ENCODE measurements at regions not wholly inside any gene's neighbourhood (a gene's known extent, or its start where the extent isn't known, plus 50 kb on each side); places are given as distances from the start of the nearest gene placed in this dataset.

DNA sequence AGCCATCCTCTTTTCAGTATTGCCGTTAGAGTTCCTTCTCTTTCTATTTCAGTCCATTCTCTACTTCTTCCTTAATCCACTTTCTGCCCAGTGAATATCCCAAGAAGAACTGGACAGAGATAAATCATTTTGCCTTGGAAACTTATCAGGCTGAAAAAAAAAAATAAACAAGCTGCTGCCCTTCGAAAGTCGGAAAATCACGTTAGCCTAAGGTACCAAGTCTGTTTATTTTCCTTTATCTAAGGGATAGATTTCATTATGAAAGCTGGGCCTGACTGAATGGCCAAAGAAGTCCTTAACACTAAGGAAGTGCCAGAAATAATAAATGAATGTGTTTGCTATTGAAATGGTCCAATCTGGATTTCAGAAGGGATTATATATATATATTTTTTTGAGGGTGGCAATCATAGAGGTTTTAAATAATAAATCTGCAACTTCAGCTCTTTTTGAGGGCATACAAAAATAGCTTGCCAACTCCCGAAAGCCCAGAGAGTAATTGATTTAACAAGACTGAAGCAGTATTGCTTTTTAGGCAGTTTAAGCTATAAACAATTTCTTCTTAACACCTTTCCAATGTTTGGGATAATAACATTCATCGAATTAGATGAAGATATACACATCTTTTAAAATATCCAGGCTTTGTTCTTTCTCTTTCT is 127.0 kb upstream of the STMND1 start:
- TF ChIP-seq, protein P1, sequence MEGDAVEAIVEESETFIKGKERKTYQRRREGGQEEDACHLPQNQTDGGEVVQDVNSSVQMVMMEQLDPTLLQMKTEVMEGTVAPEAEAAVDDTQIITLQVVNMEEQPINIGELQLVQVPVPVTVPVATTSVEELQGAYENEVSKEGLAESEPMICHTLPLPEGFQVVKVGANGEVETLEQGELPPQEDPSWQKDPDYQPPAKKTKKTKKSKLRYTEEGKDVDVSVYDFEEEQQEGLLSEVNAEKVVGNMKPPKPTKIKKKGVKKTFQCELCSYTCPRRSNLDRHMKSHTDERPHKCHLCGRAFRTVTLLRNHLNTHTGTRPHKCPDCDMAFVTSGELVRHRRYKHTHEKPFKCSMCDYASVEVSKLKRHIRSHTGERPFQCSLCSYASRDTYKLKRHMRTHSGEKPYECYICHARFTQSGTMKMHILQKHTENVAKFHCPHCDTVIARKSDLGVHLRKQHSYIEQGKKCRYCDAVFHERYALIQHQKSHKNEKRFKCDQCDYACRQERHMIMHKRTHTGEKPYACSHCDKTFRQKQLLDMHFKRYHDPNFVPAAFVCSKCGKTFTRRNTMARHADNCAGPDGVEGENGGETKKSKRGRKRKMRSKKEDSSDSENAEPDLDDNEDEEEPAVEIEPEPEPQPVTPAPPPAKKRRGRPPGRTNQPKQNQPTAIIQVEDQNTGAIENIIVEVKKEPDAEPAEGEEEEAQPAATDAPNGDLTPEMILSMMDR (IDR thresholded peaks at IDR 0.05 in 8 of 11, conservative IDR thresholded peaks at IDR 0.05 in 3 of 11), result no peak
- no peak for TF ChIP-seq POLR2A (IDR thresholded peaks at IDR 0.05)
